ENCODE measurements at regions not wholly inside any gene's neighbourhood (a gene's known extent, or its start where the extent isn't known, plus 50 kb on each side); places are given as distances from the start of the nearest gene placed in this dataset.

GRCh38 chr6:24043848-24044247 lies 82.2 kb upstream of the NRSN1 start:
- 55 to 69% methylated on average over 2 of the region's 2 CpGs for WGBS, 2 donors
- intact Hi-C loops (cut with DNase I): no loop called here

DNA sequence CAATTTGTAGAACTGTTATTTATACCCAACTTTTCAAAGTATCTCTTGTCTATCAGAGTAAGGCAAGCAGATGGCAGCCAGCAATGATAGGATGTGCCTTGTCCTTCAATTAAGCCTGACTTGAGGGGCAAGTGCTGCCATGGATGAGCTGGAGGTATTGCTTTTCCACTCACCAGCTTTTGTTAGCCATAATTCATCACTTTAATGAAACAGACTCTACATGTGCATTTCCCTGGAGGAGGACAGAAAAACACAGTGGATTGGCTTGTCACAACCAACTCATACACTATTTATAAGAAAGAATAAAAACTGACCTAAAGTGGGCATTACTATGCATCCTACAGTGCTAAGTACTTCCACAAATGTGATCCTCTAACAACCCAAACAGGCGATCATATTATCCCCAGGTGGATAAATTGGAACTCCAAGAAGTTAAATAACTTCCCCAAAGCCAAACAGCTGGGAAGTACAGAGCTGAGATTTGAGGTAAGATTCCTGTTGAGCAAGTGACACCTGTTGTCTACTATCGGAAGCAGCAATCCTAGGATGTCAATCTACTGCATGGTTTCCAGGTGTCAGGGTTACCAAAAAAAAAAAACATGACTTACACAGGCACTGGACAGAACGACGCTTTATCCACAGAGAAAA lies 73.9 kb upstream of the NRSN1 start:
- no peaks in the 10 kb centered on the region for H3K9me3 ChIP-seq
- no peak overlapping the region for H3K4me3 ChIP-seq
- 50 to 55% methylated on average over 4 of the region's 4 CpGs for WGBS, 2 donors
- no peaks in the 10 kb centered on the region for H3K27me3 ChIP-seq
- ATAC-seq (no peak), DNase-seq (no peak)
- H3K36me3 ChIP-seq (replicated peaks in 1 of 2; ENCODE audit: insufficient read depth in 1 of 2, low read depth in 2 of 2): no peaks in the 10 kb centered on the region
- no peaks in the 10 kb centered on the region for H3K4me1 ChIP-seq
- intact Hi-C loops (cut with DNase I): no loop called here
- no peak overlapping the region for H3K27ac ChIP-seq
- TF ChIP-seq POLR2A (IDR thresholded peaks at IDR 0.05): no peak

More at GRCh38 chr6:24043848-24044247, 82.2 kb upstream of the NRSN1 start:
- H3K4me3 ChIP-seq: no peak overlapping the region
- no peak for ATAC-seq
- no peaks in the 10 kb centered on the region for H3K4me1 ChIP-seq
- DNase-seq: no peak
- no peaks in the 10 kb centered on the region for H3K27me3 ChIP-seq
- H3K27ac ChIP-seq: no peak overlapping the region
- no peaks in the 10 kb centered on the region for H3K9me3 ChIP-seq
- H3K36me3 ChIP-seq (replicated peaks in 1 of 2; ENCODE audit: insufficient read depth in 1 of 2, low read depth in 2 of 2): no peaks in the 10 kb centered on the region
- TF ChIP-seq POLR2A (IDR thresholded peaks at IDR 0.05): no peak
- TF ChIP-seq CTCF (IDR thresholded peaks at IDR 0.05): no peak

GRCh38 chr6:24052590-24052961 lies 73.4 kb upstream of the NRSN1 start:
- Histone ChIP-seq H3K27me3 (no peaks in the 10 kb centered on the region), H3K36me3 (replicated peaks in 1 of 2; ENCODE audit: insufficient read depth in 1 of 2, low read depth in 2 of 2) (no peaks in the 10 kb centered on the region), H3K4me1 (no peaks in the 10 kb centered on the region), H3K4me3 (no peak overlapping the region), H3K27ac (no peak overlapping the region), H3K9me3 (no peaks in the 10 kb centered on the region)
- intact Hi-C loops (cut with DNase I): no loop called here
- 43 to 53% methylated on average over 4 of the region's 4 CpGs for WGBS, 2 donors
- TF ChIP-seq CTCF (IDR thresholded peaks at IDR 0.05) (no peak), POLR2A (IDR thresholded peaks at IDR 0.05) (no peak)
- DNase-seq (peak in 1 of 4 donors; percentile 8), ATAC-seq (no peak)

GRCh38 chr6:24053057-24053456 lies 73.0 kb upstream of the NRSN1 start:
- Histone ChIP-seq H3K4me1 (no peaks in the 10 kb centered on the region), H3K36me3 (replicated peaks in 1 of 2; ENCODE audit: insufficient read depth in 1 of 2, low read depth in 2 of 2) (no peaks in the 10 kb centered on the region), H3K4me3 (no peak overlapping the region), H3K27me3 (no peaks in the 10 kb centered on the region), H3K27ac (no peak overlapping the region), H3K9me3 (no peaks in the 10 kb centered on the region)
- ATAC-seq: no peak
- 13 to 14% methylated on average over 1 of the region's 1 CpG for WGBS, 2 donors
- no peak for TF ChIP-seq CTCF (IDR thresholded peaks at IDR 0.05)
- TF ChIP-seq POLR2A (IDR thresholded peaks at IDR 0.05): no peak
- intact Hi-C loops (cut with DNase I): no loop called here
- no peak for DNase-seq

DNA sequence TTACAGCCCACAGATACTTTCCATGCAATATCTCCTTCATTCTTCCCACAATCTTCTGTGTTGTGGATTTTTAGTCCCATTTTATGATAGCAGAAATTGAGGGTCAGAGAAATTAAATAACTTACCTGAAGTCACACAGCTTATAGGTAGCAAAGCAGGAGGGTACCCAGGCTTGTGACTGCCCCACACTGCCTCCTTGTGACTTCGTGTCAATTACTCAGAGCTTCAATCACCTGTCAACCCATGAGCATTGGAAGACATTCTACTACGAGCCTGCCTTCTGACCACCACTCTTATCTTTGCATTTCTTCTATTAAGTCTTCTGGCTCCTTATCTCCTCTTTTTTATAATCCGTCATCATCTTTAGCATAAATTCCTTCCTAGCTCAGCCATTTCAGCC lies 71.6 kb upstream of the NRSN1 start:
- no peak overlapping the region for H3K4me3 ChIP-seq
- intact Hi-C loops (cut with DNase I): no loop called here
- no peak for DNase-seq
- WGBS, 2 donors: 58 to 68% methylated on average over 3 of the region's 3 CpGs
- H3K36me3 ChIP-seq (replicated peaks in 1 of 2; ENCODE audit: insufficient read depth in 1 of 2, low read depth in 2 of 2): no peaks in the 10 kb centered on the region
- H3K4me1 ChIP-seq: no peaks in the 10 kb centered on the region
- no peak for ATAC-seq
- H3K9me3 ChIP-seq: no peaks in the 10 kb centered on the region
- H3K27ac ChIP-seq: no peak overlapping the region
- TF ChIP-seq POLR2A (IDR thresholded peaks at IDR 0.05): no peak
- no peak for TF ChIP-seq CTCF (IDR thresholded peaks at IDR 0.05)
- no peaks in the 10 kb centered on the region for H3K27me3 ChIP-seq
